RWPE2 (cell line): ENCODE measurements at regions not wholly inside any gene's neighbourhood (a gene's known extent, or its start where the extent isn't known, plus 50 kb on each side); places are given as distances from the start of the nearest gene placed in this dataset.

ENCODE experiments used
- ATAC-seq: fragments of 200-7000 bp; cut with Tn5 transposase; 3 replicates; pipeline ENCODE4 v1.9.1; 2021; ENCODE audit warnings: low read depth
- DNase-seq: peaks from one replicate; pipeline ENCODE4 v3.0.0-alpha.2; 2020; ENCODE audit warnings: low spot score
- H3K27ac ChIP-seq: fragments of 450-650 bp; 2 replicates; pipeline ENCODE4 v1.5.1; 2017; ENCODE audit warnings: mild to moderate bottlenecking; ENCODE audit not compliant: poor library complexity, severe bottlenecking
- H3K27me3 ChIP-seq: fragments of 250-450 bp; sonication (Bioruptor Pico); 2 replicates; pipeline ENCODE4 v1.5.1; 2021; ENCODE audit warnings: mild to moderate bottlenecking, moderate library complexity; ENCODE audit not compliant: insufficient read depth, poor library complexity, severe bottlenecking
- H3K36me3 ChIP-seq: fragments of 250-450 bp; sonication (Bioruptor Pico); 2 replicates; pipeline ENCODE4 v1.5.1; 2020; ENCODE audit warnings: low read depth, mild to moderate bottlenecking, moderate library complexity
- H3K4me1 ChIP-seq: fragments of 250-450 bp; sonication (Bioruptor Pico); 2 replicates; pipeline ENCODE4 v1.5.1; 2021; ENCODE audit warnings: mild to moderate bottlenecking, moderate library complexity; ENCODE audit not compliant: insufficient read depth, poor library complexity, severe bottlenecking
- H3K4me3 ChIP-seq: fragments of 250-450 bp; sonication (Bioruptor Pico); 2 replicates; pipeline ENCODE4 v1.5.1; 2021; ENCODE audit warnings: mild to moderate bottlenecking, moderate library complexity; ENCODE audit not compliant: severe bottlenecking
- H3K9me3 ChIP-seq: fragments of 250-450 bp; sonication (Bioruptor Pico); 2 replicates; pipeline ENCODE4 v1.5.1; 2021; ENCODE audit warnings: mild to moderate bottlenecking, moderate library complexity; ENCODE audit not compliant: severe bottlenecking
- CTCF ChIP-seq: fragments of 450-650 bp; IDR thresholded peaks from one replicate; pipeline ENCODE4 v1.5.1; 2017; ENCODE audit warnings: mild to moderate bottlenecking, moderate library complexity; ENCODE audit not compliant: poor library complexity, severe bottlenecking

GRCh38 chr4:31929676-31930345 lies 1209.6 kb downstream of the PCDH7 start:
- ATAC-seq (no peak), DNase-seq (no peak)
- Histone ChIP-seq H3K9me3 (no peaks in the 10 kb centered on the region), H3K4me1 (no peaks in the 10 kb centered on the region), H3K36me3 (no peaks in the 10 kb centered on the region), H3K27ac (no peak overlapping the region), H3K4me3 (no peak overlapping the region), H3K27me3 (no peaks in the 10 kb centered on the region)
- TF ChIP-seq CTCF, result no peak

GRCh38 chr4:31946456-31946855 lies 1226.3 kb downstream of the PCDH7 start:
- no peak for ATAC-seq

GRCh38 chr4:31947101-31947500 lies 1226.9 kb downstream of the PCDH7 start:
- Histone ChIP-seq H3K27me3 (no peaks in the 10 kb centered on the region), H3K9me3 (no peaks in the 10 kb centered on the region), H3K27ac (no peak overlapping the region), H3K4me1 (no peaks in the 10 kb centered on the region), H3K4me3 (no peak overlapping the region), H3K36me3 (no peaks in the 10 kb centered on the region)
- ATAC-seq (no peak), DNase-seq (no peak)
- TF ChIP-seq CTCF, result no peak

More at GRCh38 chr4:31946456-31946855, 1226.3 kb downstream of the PCDH7 start:
- no peak overlapping the region for H3K4me3 ChIP-seq
- no peaks in the 10 kb centered on the region for H3K36me3 ChIP-seq
- H3K27ac ChIP-seq, result no peak overlapping the region
- DNase-seq, result no peak
- no peaks in the 10 kb centered on the region for H3K27me3 ChIP-seq
- no peak for TF ChIP-seq CTCF
- H3K9me3 ChIP-seq, result no peaks in the 10 kb centered on the region
- H3K4me1 ChIP-seq, result no peaks in the 10 kb centered on the region

- DNase-seq, result no peak
- no peak for ATAC-seq
- Histone ChIP-seq H3K4me1 (no peaks in the 10 kb centered on the region), H3K4me3 (no peak overlapping the region), H3K27me3 (no peaks in the 10 kb centered on the region), H3K27ac (no peak overlapping the region), H3K9me3 (no peaks in the 10 kb centered on the region), H3K36me3 (no peaks in the 10 kb centered on the region)
- TF ChIP-seq CTCF, result no peak
These were observed 1228.9 kb downstream of the PCDH7 start for GRCh38 chr4:31949045-31949444.

GRCh38 chr4:31955346-31955745 lies 1235.2 kb downstream of the PCDH7 start:
- TF ChIP-seq CTCF, result no peak
- no peaks in the 10 kb centered on the region for H3K9me3 ChIP-seq
- no peak overlapping the region for H3K4me3 ChIP-seq
- no peaks in the 10 kb centered on the region for H3K4me1 ChIP-seq
- no peaks in the 10 kb centered on the region for H3K27me3 ChIP-seq
- DNase-seq (no peak), ATAC-seq (no peak)
- no peak overlapping the region for H3K27ac ChIP-seq
- no peaks in the 10 kb centered on the region for H3K36me3 ChIP-seq
